IMR-90 (cell line): ENCODE measurements at regions not wholly inside any gene's neighbourhood (a gene's known extent, or its start where the extent isn't known, plus 50 kb on each side); places are given as distances from the start of the nearest gene placed in this dataset.

Experiments
- ATAC-seq: fragments of 200-7000 bp; cut with Tn5 transposase; 2 replicates; pipeline ENCODE4 v1.9.1; 2020; ENCODE audit warnings: low read depth, mild to moderate bottlenecking, moderate library complexity
- BruUV-seq: library from RNA; stranded (reverse); fragments of 400-500 nt; replicated peaks from 2 replicates; lab custom pipeline; 2021; lab: Mats Ljungman, UMichigan
- CTCF ChIA-PET: fragments of 300-600 bp; formaldehyde crosslinking; extraction: SDS; loops from one replicate; lab custom pipeline; 2021; ENCODE audit warnings: antibody characterized with exemption; lab: Yijun Ruan, JAX
- POLR2A ChIA-PET: fragments of 300-600 bp; sonication (Branson Sonifier 250); formaldehyde crosslinking; loops from one replicate; lab custom pipeline; 2022; ENCODE audit warnings: antibody characterized with exemption; ENCODE audit not compliant: unreplicated experiment; lab: Charles Lee
- DNase-seq: peaks from one replicate; pipeline ENCODE4 v3.0.0; 2013
- H2AFZ ChIP-seq: replicated peaks from 2 replicates; pipeline ENCODE3; 2013; ENCODE audit warnings: low read length, mild to moderate bottlenecking; ENCODE audit not compliant: poor library complexity
- H2AK5ac ChIP-seq: 2 replicates; pipeline ENCODE4 v1.6.1; 2013; ENCODE audit warnings: low read depth, low read length, inconsistent platforms
- H2AK9ac ChIP-seq: replicated peaks from 2 replicates; pipeline ENCODE3; 2013; ENCODE audit warnings: mild to moderate bottlenecking, low read depth, low read length, moderate library complexity; ENCODE audit not compliant: poor library complexity
- H2BK120ac ChIP-seq: 2 replicates; pipeline ENCODE4 v1.6.1; 2013; ENCODE audit warnings: low read depth, low read length, inconsistent platforms
- H2BK15ac ChIP-seq: 3 replicates; pipeline ENCODE4 v1.6.1; 2013; ENCODE audit warnings: low read depth, low read length, inconsistent platforms
- H2BK20ac ChIP-seq: 2 replicates; pipeline ENCODE4 v1.6.1; 2013; ENCODE audit warnings: low read depth, mild to moderate bottlenecking, inconsistent platforms, low read length, moderate library complexity
- H2BK5ac ChIP-seq: 2 replicates; pipeline ENCODE4 v1.6.1; 2013; ENCODE audit warnings: mild to moderate bottlenecking, low read depth, low read length, inconsistent platforms; ENCODE audit not compliant: poor library complexity, severe bottlenecking
- H3K14ac ChIP-seq: replicated peaks from 2 replicates; pipeline ENCODE4 v1.6.1; 2013; ENCODE audit warnings: low read depth, low read length, inconsistent platforms
- H3K18ac ChIP-seq: 2 replicates; pipeline ENCODE4 v1.6.1; 2013; ENCODE audit warnings: low read depth, low read length, control low read depth
- H3K23ac ChIP-seq: 2 replicates; pipeline ENCODE4 v1.6.1; 2013; ENCODE audit warnings: low read depth, low read length, inconsistent platforms
- H3K27ac ChIP-seq: 2 replicates; pipeline ENCODE4 v1.5.1; 2013; ENCODE audit warnings: mild to moderate bottlenecking, control low read depth, low read length; ENCODE audit not compliant: insufficient read depth
- H3K27me3 ChIP-seq: 2 replicates; pipeline ENCODE4 v1.6.1; 2013; ENCODE audit warnings: low read length; ENCODE audit not compliant: control insufficient read depth, insufficient read depth
- H3K36me3 ChIP-seq: 2 replicates; pipeline ENCODE4 v1.6.1; 2013; ENCODE audit warnings: low read length, mixed read lengths; ENCODE audit not compliant: control insufficient read depth, insufficient read depth
- H3K4ac ChIP-seq: 2 replicates; pipeline ENCODE4 v1.6.1; 2013; ENCODE audit warnings: low read depth, low read length, inconsistent platforms
- H3K4me1 ChIP-seq: 2 replicates; pipeline ENCODE4 v1.6.1; 2013; ENCODE audit warnings: low read length, mixed read lengths; ENCODE audit not compliant: control insufficient read depth, insufficient read depth
- H3K4me2 ChIP-seq: 2 replicates; pipeline ENCODE4 v1.6.1; 2013; ENCODE audit warnings: low read depth, mild to moderate bottlenecking, control low read depth, low read length, moderate library complexity
- H3K4me3 ChIP-seq: 2 replicates; pipeline ENCODE4 v1.5.1; 2013; ENCODE audit warnings: low read depth, mild to moderate bottlenecking, control low read depth, low read length, moderate library complexity; ENCODE audit not compliant: insufficient read depth
- H3K56ac ChIP-seq: 2 replicates; pipeline ENCODE4 v1.6.1; 2013; ENCODE audit warnings: low read length, inconsistent platforms; ENCODE audit not compliant: insufficient read depth; ENCODE audit errors: extremely low read depth
- H3K79me1 ChIP-seq, 2 experiments: 2 replicates each; pipeline ENCODE4 v1.6.1; 2013; ENCODE audit warnings: low read length in 2 of 2, inconsistent platforms in 1 of 2, low read depth in 1 of 2
- H3K9ac ChIP-seq: 2 replicates; pipeline ENCODE4 v1.6.1; 2013; ENCODE audit warnings: low read depth, low read length, control low read depth
- H3K9me1 ChIP-seq: 2 replicates; pipeline ENCODE4 v1.6.1; 2013; ENCODE audit warnings: low read length, inconsistent platforms; ENCODE audit not compliant: insufficient read depth
- H3K9me3 ChIP-seq: 2 replicates; pipeline ENCODE4 v1.6.1; 2013; ENCODE audit warnings: low read length; ENCODE audit not compliant: control insufficient read depth, insufficient read depth
- H4K20me1 ChIP-seq: 2 replicates; pipeline ENCODE4 v1.6.1; 2013; ENCODE audit warnings: low read length, inconsistent platforms; ENCODE audit not compliant: insufficient read depth
- H4K5ac ChIP-seq: 2 replicates; pipeline ENCODE4 v1.6.1; 2013; ENCODE audit warnings: mild to moderate bottlenecking, low read depth, low read length, control low read depth
- H4K8ac ChIP-seq, 2 experiments: 2 replicates each; pipeline ENCODE4 v1.6.1; 2013; ENCODE audit warnings: low read depth in 2 of 2, low read length in 2 of 2, control low read depth in 1 of 2, inconsistent platforms in 1 of 2
- H4K91ac ChIP-seq: 2 replicates; pipeline ENCODE4 v1.6.1; 2013; ENCODE audit warnings: low read depth, low read length, inconsistent platforms; ENCODE audit not compliant: insufficient read depth
- BHLHE40 ChIP-seq: fragments of 150-350 bp; IDR thresholded peaks from 2 replicates; pipeline ENCODE4 v1.6.1; 2016; ENCODE audit warnings: mild to moderate bottlenecking, low read depth, low read length
- CEBPB ChIP-seq: IDR thresholded peaks from 2 replicates; pipeline ENCODE4 v1.6.1; 2012; ENCODE audit warnings: low read depth, low read length, improper control_type of control experiment
- CHD1 ChIP-seq: IDR thresholded peaks from 2 replicates; pipeline ENCODE4 v1.6.1; 2012; ENCODE audit warnings: low read depth, low read length, improper control_type of control experiment
- FOS ChIP-seq: fragments of 150-350 bp; IDR thresholded peaks from 2 replicates; pipeline ENCODE4 v1.6.1; 2016; ENCODE audit warnings: low read depth, low read length
- MAFK ChIP-seq: IDR thresholded peaks from 2 replicates; pipeline ENCODE4 v1.6.1; 2012; ENCODE audit warnings: low read depth, low read length, improper control_type of control experiment
- MAZ ChIP-seq: IDR thresholded peaks from 2 replicates; pipeline ENCODE4 v1.6.1; 2012; ENCODE audit warnings: low read depth, mild to moderate bottlenecking, low read length, improper control_type of control experiment, moderate library complexity, borderline replicate concordance
- MXI1 ChIP-seq: IDR thresholded peaks from 2 replicates; pipeline ENCODE4 v1.6.1; 2012; ENCODE audit warnings: low read depth, mild to moderate bottlenecking, low read length, moderate library complexity, borderline replicate concordance
- NFE2L2 ChIP-seq: fragments of 150-350 bp; IDR thresholded peaks from 2 replicates; pipeline ENCODE4 v1.6.1; 2016; ENCODE audit warnings: low read depth, mild to moderate bottlenecking, low read length
- POLR2A ChIP-seq: IDR thresholded peaks from 2 replicates; pipeline ENCODE4 v1.6.1; 2012; ENCODE audit warnings: mild to moderate bottlenecking, low read depth, low read length
- RAD21 ChIP-seq: IDR thresholded peaks from 2 replicates; pipeline ENCODE4 v1.6.1; 2012; ENCODE audit warnings: low read length, improper control_type of control experiment
- RCOR1 ChIP-seq: IDR thresholded peaks from 2 replicates; pipeline ENCODE4 v1.6.1; 2012; ENCODE audit warnings: mild to moderate bottlenecking, low read length, improper control_type of control experiment; ENCODE audit not compliant: insufficient replicate concordance
- RFX5 ChIP-seq: IDR thresholded peaks from 2 replicates; pipeline ENCODE4 v1.8.0; 2012; ENCODE audit warnings: low read depth, mild to moderate bottlenecking, low read length, moderate library complexity
- SMC3 ChIP-seq: fragments of 150-350 bp; IDR thresholded peaks from 2 replicates; pipeline ENCODE4 v1.6.1; 2016; ENCODE audit warnings: low read depth, mild to moderate bottlenecking, antibody characterized with exemption, low read length, moderate library complexity
- WGBS, 2 experiments: methylation state at CpG; one replicate each; pipeline versions ENCODE4 v1.1.5 to v1.1.7; 2013; ENCODE audit warnings: missing lambda C conversion rate in 2 of 2; ENCODE audit not compliant: insufficient read length in 1 of 2; ENCODE audit errors: extremely low coverage in 2 of 2; 5-methylcytosine and 5-hydroxymethylcytosine counted together
- dilution Hi-C: fragments of 300-500 bp; cut with HindIII; formaldehyde crosslinking; loops from one replicate; pipeline ENCODE4 v1.14.3; 2018; ENCODE audit warnings: low sequenced_read_pairs; ENCODE audit not compliant: unreplicated experiment
- in situ Hi-C: fragments of 300-500 bp; cut with MboI; formaldehyde crosslinking; loops from 3 replicates; pipeline ENCODE4 v1.14.3; 2019; ENCODE audit warnings: low sequenced_read_pairs, inconsistent platforms, mixed read lengths
- intact Hi-C: fragments of 100-400 bp; cut with micrococcal nuclease; formaldehyde crosslinking; loops from 2 replicates; pipeline ENCODE4 v1.10.0; 2022
- TF ChIP-seq, protein P1 (sequence below): fragments of 150-350 bp; IDR thresholded peaks from 2 replicates; pipeline ENCODE4 v1.6.1; 2017; ENCODE audit warnings: mild to moderate bottlenecking, antibody characterized with exemption, low read length, low read depth
- TF ChIP-seq, protein P2 (sequence below): conservative IDR thresholded peaks from 2 replicates; pipeline ENCODE4 v1.5.1; 2012; ENCODE audit warnings: mild to moderate bottlenecking, low read depth, low read length, improper control_type of control experiment
- TF ChIP-seq, protein P3 (sequence below): fragments of 150-350 bp; IDR thresholded peaks from 2 replicates; pipeline ENCODE4 v1.6.1; 2016; ENCODE audit warnings: low read depth, mild to moderate bottlenecking, low read length, moderate library complexity, borderline replicate concordance

DNA sequence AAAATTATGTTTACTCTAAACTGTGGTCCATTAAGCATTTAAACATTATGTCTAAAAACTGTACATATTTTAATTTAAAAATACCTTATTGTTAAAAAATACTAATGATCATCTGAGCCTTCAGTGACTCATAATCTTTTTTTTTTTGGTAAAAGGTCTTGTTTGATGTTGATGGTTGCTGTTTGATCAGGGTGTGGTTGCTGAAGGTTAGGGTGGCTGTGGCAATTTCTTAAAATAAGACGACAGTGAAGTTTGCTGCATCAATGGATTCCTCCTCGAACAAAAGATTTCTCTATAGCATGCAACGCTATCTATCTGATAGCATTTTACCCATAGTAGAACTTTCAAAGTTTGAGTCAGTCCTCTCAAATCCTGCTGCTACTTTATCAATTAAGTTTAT is 180.0 kb upstream of the AHR start:
- no CpG with 5 or more reads among the region's 3 CpGs for WGBS, 2 experiments
- Histone ChIP-seq H3K9me1 (no peaks in the 10 kb centered on the region), H3K56ac (no peak overlapping the region), H4K5ac (no peak overlapping the region), H2BK120ac (no peak overlapping the region), H4K20me1 (no peaks in the 10 kb centered on the region), H2AK5ac (no peak overlapping the region), H3K36me3 (no peaks in the 10 kb centered on the region), H3K9me3 (no peaks in the 10 kb centered on the region), H3K4me2 (no peak overlapping the region), H2AK9ac (no peak overlapping the region), H3K14ac (no peak overlapping the region), H2BK20ac (no peak overlapping the region), H3K4me1 (no peaks in the 10 kb centered on the region; the same call in 1 of the 2 replicates), H4K91ac (no peak overlapping the region), H3K27ac (no peak overlapping the region), H2AFZ (no peak overlapping the region), H2BK5ac (no peak overlapping the region), H3K79me1 (no peaks in the 10 kb centered on the region), H3K4ac (no peak overlapping the region), H3K23ac (no peak overlapping the region), H3K18ac (no peak overlapping the region), H3K9ac (no peak overlapping the region), H2BK15ac (no peak overlapping the region), H4K8ac (no peak overlapping the region), H3K4me3 (no peak overlapping the region), H3K27me3 (no peaks in the 10 kb centered on the region)
- no TSS peak for BruUV-seq
- in situ Hi-C loops (no loop called here), intact Hi-C loops (no loop called here), dilution Hi-C loops (no loop called here)
- CTCF ChIA-PET: no interaction called here
- ATAC-seq: no peak
- POLR2A ChIA-PET: no interaction called here
- TF ChIP-seq RCOR1: no peak
- TF ChIP-seq BHLHE40: no peak
- TF ChIP-seq SMC3: no peak
- no peak for TF ChIP-seq RAD21
- TF ChIP-seq MXI1: no peak
- TF ChIP-seq FOS: no peak
- TF ChIP-seq, protein P1, sequence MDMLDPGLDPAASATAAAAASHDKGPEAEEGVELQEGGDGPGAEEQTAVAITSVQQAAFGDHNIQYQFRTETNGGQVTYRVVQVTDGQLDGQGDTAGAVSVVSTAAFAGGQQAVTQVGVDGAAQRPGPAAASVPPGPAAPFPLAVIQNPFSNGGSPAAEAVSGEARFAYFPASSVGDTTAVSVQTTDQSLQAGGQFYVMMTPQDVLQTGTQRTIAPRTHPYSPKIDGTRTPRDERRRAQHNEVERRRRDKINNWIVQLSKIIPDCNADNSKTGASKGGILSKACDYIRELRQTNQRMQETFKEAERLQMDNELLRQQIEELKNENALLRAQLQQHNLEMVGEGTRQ: no peak
- TF ChIP-seq, protein P2, sequence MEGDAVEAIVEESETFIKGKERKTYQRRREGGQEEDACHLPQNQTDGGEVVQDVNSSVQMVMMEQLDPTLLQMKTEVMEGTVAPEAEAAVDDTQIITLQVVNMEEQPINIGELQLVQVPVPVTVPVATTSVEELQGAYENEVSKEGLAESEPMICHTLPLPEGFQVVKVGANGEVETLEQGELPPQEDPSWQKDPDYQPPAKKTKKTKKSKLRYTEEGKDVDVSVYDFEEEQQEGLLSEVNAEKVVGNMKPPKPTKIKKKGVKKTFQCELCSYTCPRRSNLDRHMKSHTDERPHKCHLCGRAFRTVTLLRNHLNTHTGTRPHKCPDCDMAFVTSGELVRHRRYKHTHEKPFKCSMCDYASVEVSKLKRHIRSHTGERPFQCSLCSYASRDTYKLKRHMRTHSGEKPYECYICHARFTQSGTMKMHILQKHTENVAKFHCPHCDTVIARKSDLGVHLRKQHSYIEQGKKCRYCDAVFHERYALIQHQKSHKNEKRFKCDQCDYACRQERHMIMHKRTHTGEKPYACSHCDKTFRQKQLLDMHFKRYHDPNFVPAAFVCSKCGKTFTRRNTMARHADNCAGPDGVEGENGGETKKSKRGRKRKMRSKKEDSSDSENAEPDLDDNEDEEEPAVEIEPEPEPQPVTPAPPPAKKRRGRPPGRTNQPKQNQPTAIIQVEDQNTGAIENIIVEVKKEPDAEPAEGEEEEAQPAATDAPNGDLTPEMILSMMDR: no peak
- no peak for TF ChIP-seq RFX5
- no peak for TF ChIP-seq NFE2L2
- no peak for TF ChIP-seq MAZ
- TF ChIP-seq, protein P3, sequence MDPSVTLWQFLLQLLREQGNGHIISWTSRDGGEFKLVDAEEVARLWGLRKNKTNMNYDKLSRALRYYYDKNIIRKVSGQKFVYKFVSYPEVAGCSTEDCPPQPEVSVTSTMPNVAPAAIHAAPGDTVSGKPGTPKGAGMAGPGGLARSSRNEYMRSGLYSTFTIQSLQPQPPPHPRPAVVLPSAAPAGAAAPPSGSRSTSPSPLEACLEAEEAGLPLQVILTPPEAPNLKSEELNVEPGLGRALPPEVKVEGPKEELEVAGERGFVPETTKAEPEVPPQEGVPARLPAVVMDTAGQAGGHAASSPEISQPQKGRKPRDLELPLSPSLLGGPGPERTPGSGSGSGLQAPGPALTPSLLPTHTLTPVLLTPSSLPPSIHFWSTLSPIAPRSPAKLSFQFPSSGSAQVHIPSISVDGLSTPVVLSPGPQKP: no peak
- TF ChIP-seq MAFK: no peak
- TF ChIP-seq POLR2A: no peak
- TF ChIP-seq CHD1: no peak
- TF ChIP-seq CEBPB: no peak
- no peak for DNase-seq
